Hepatocyte (in vitro differentiated cells): ENCODE measurements at regions not wholly inside any gene's neighbourhood (a gene's known extent, or its start where the extent isn't known, plus 50 kb on each side); places are given as distances from the start of the nearest gene placed in this dataset.

Experiments used
- DNase-seq: peaks from one replicate; pipeline ENCODE4 v3.0.0-alpha.2; 2016; ENCODE audit warnings: low spot score
- H2AFZ ChIP-seq: fragments of 200-600 bp; sonication (generic); 2 replicates; pipeline ENCODE4 v1.6.0; 2016; ENCODE audit warnings: antibody characterized with exemption, mild to moderate bottlenecking
- H3K27ac ChIP-seq: fragments of 200-600 bp; sonication (generic); 2 replicates; pipeline ENCODE4 v1.5.1; 2016; ENCODE audit warnings: mild to moderate bottlenecking
- H3K27me3 ChIP-seq: fragments of 200-600 bp; sonication (generic); 2 replicates; pipeline ENCODE4 v1.6.1; 2016
- H3K36me3 ChIP-seq: fragments of 200-600 bp; sonication (generic); replicated peaks from 2 replicates; pipeline ENCODE4 v1.5.1; 2016; ENCODE audit warnings: low read depth; ENCODE audit not compliant: insufficient read depth
- H3K4me1 ChIP-seq: fragments of 200-600 bp; sonication (generic); 2 replicates; pipeline ENCODE4 v1.5.1; 2016; ENCODE audit warnings: mild to moderate bottlenecking, moderate library complexity; ENCODE audit not compliant: insufficient read depth
- H3K4me2 ChIP-seq: fragments of 200-600 bp; sonication (generic); 2 replicates; pipeline ENCODE4 v1.6.0; 2016
- H3K4me3 ChIP-seq: fragments of 200-600 bp; sonication (generic); 2 replicates; pipeline ENCODE4 v1.5.1; 2016; ENCODE audit warnings: mild to moderate bottlenecking
- H3K79me2 ChIP-seq: fragments of 200-600 bp; sonication (generic); 2 replicates; pipeline ENCODE4 v1.6.0; 2017; ENCODE audit warnings: mild to moderate bottlenecking
- H3K9me2 ChIP-seq: fragments of 200-600 bp; sonication (generic); replicated peaks from 2 replicates; pipeline ENCODE4 v1.6.0; 2017; ENCODE audit warnings: mild to moderate bottlenecking; ENCODE audit not compliant: insufficient read depth
- H3K9me3 ChIP-seq: fragments of 200-600 bp; sonication (generic); 2 replicates; pipeline ENCODE4 v1.5.1; 2016; ENCODE audit warnings: low read depth, mild to moderate bottlenecking
- H4K20me1 ChIP-seq: fragments of 200-600 bp; sonication (generic); 2 replicates; pipeline ENCODE4 v1.6.0; 2016; ENCODE audit warnings: mild to moderate bottlenecking; ENCODE audit not compliant: insufficient read depth, poor library complexity, severe bottlenecking
- CTCF ChIP-seq: fragments of 200-600 bp; sonication (generic); IDR thresholded peaks from 2 replicates; pipeline ENCODE4 v1.5.1; 2016; ENCODE audit warnings: antibody characterized with exemption, mild to moderate bottlenecking; ENCODE audit not compliant: poor library complexity
- EZH2 ChIP-seq: fragments of 200-600 bp; sonication (generic); IDR thresholded peaks from 2 replicates; pipeline ENCODE4 v1.6.1; 2016; ENCODE audit warnings: antibody characterized with exemption, mild to moderate bottlenecking, borderline replicate concordance
- EZH2phosphoT487 ChIP-seq: fragments of 200-600 bp; sonication (generic); IDR thresholded peaks from one replicate; pipeline ENCODE4 v1.6.1; 2018; ENCODE audit warnings: antibody characterized with exemption, mild to moderate bottlenecking, low read depth, moderate library complexity; ENCODE audit not compliant: unreplicated experiment, severe bottlenecking
- WGBS: methylation state at CpG from one replicate; pipeline ENCODE4 v1.1.6; 2016; ENCODE audit warnings: low lambda C conversion rate; ENCODE audit errors: missing lambda C conversion rate; 5-methylcytosine and 5-hydroxymethylcytosine counted together

GRCh38 chr2:116832148-116832547, 982.3 kb upstream of the DDX18 start:
- Histone ChIP-seq H3K4me1 (no peaks in the 10 kb centered on the region), H3K36me3 (no peaks in the 10 kb centered on the region), H4K20me1 (no peaks in the 10 kb centered on the region), H3K4me3 (no peak overlapping the region), H2AFZ (no peak overlapping the region), H3K79me2 (no peaks in the 10 kb centered on the region), H3K27ac (no peak overlapping the region), H3K4me2 (no peak overlapping the region), H3K27me3 (no peaks in the 10 kb centered on the region), H3K9me2 (no peaks in the 10 kb centered on the region), H3K9me3 (no peaks in the 10 kb centered on the region)
- no peak for DNase-seq
- TF ChIP-seq EZH2 (no peak), EZH2phosphoT487 (no peak), CTCF (no peak)
- 68% methylated on average over 2 of the region's 2 CpGs for WGBS

GRCh38 chr2:116833052-116833451, 981.4 kb upstream of the DDX18 start:
- Histone ChIP-seq H3K9me3 (no peaks in the 10 kb centered on the region), H3K79me2 (no peaks in the 10 kb centered on the region), H3K4me2 (no peak overlapping the region), H3K27ac (no peak overlapping the region), H4K20me1 (no peaks in the 10 kb centered on the region), H3K9me2 (no peaks in the 10 kb centered on the region), H3K4me1 (no peaks in the 10 kb centered on the region), H3K4me3 (no peak overlapping the region), H2AFZ (no peak overlapping the region), H3K36me3 (no peaks in the 10 kb centered on the region), H3K27me3 (no peaks in the 10 kb centered on the region)
- 90% methylated on average over 3 of the region's 3 CpGs for WGBS
- no peak for DNase-seq
- TF ChIP-seq EZH2phosphoT487 = no peak
- no peak for TF ChIP-seq CTCF
- no peak for TF ChIP-seq EZH2

GRCh38 chr2:116842164-116842563, 972.3 kb upstream of the DDX18 start:
- WGBS = 77% methylated on average over 5 of the region's 5 CpGs
- Histone ChIP-seq H3K9me2 (no peaks in the 10 kb centered on the region), H3K4me1 (no peaks in the 10 kb centered on the region), H4K20me1 (no peaks in the 10 kb centered on the region), H3K79me2 (no peaks in the 10 kb centered on the region), H3K27me3 (no peaks in the 10 kb centered on the region), H2AFZ (no peak overlapping the region), H3K4me3 (no peak overlapping the region), H3K9me3 (no peaks in the 10 kb centered on the region), H3K4me2 (no peak overlapping the region), H3K27ac (no peak overlapping the region), H3K36me3 (no peaks in the 10 kb centered on the region)
- no peak for DNase-seq
- TF ChIP-seq CTCF = no peak
- no peak for TF ChIP-seq EZH2phosphoT487
- no peak for TF ChIP-seq EZH2

- H3K9me3 ChIP-seq = no peaks in the 10 kb centered on the region
- TF ChIP-seq CTCF = no peak
- DNase-seq = no peak
- no peaks in the 10 kb centered on the region for H4K20me1 ChIP-seq
- 84% methylated on average over 4 of the region's 4 CpGs for WGBS
- no peaks in the 10 kb centered on the region for H3K36me3 ChIP-seq
- no peak overlapping the region for H2AFZ ChIP-seq
- no peak overlapping the region for H3K27ac ChIP-seq
- no peaks in the 10 kb centered on the region for H3K79me2 ChIP-seq
- H3K4me2 ChIP-seq = no peak overlapping the region
- H3K27me3 ChIP-seq = no peaks in the 10 kb centered on the region
- H3K9me2 ChIP-seq = no peaks in the 10 kb centered on the region
- no peaks in the 10 kb centered on the region for H3K4me1 ChIP-seq
- H3K4me3 ChIP-seq = no peak overlapping the region
Observed at GRCh38 chr2:116859708-116860107, 954.8 kb upstream of the DDX18 start.
